Posterior vena cava (tissue), 2 donors: ENCODE measurements at regions not wholly inside any gene's neighbourhood (a gene's known extent, or its start where the extent isn't known, plus 50 kb on each side); places are given as distances from the start of the nearest gene placed in this dataset.

Source experiments
- DNase-seq: peaks from one replicate; pipeline ENCODE4 v3.0.0-alpha.2; 2020; ENCODE audit warnings: low spot score
- intact Hi-C, 2 donors: fragments of 100-400 bp; cut with DNase I; formaldehyde crosslinking; loops; one replicate each; pipeline versions ENCODE4 v1.14.1 to v1.14.2; 2022 to 2023
- donor health status: DM: yes; HTN: yes; CAD: no.
- donor health status: DM: yes; HTN: yes; CAD: no.

DNA sequence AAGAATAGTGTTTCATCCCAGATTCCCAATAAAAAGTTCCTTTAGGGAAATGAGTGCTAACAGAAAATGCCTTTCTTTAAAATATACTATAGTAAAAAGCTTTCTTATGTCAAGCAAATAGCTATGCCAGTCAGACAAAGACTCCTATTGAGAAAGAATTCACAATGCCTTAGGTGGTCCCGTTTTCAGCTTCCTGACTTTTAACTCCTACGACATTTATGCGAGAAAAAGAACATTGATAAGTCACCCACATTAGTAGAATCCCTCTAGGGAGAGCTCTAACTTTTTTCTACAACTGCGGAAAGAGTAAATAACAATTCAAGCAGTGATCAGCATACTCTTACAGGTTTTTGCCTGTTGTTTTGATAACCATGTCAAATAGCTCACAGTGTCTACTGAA is 750.8 kb upstream of the ACVR2A start:
- intact Hi-C loops, result no loop called here
- no peak for DNase-seq

DNA sequence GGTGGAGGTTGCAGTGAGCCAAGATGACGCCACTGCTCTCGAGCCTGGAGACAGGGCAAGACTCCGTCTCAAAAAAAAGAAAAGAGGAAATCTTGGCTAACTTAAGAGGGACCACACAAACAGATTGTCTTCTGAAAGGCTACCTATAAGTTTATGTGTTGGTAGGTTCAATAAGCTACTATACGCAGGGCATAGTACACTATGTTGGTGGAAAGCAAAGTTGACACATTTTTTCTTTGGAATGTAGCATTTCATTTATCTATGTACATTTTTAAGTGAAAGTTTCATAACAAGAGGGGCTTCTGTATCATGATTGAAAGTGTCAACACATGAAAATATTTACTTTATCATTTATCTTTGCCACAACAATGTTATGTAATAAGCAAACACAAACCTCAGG is 752.6 kb upstream of the ACVR2A start:
- intact Hi-C loops, result no loop called here

DNA sequence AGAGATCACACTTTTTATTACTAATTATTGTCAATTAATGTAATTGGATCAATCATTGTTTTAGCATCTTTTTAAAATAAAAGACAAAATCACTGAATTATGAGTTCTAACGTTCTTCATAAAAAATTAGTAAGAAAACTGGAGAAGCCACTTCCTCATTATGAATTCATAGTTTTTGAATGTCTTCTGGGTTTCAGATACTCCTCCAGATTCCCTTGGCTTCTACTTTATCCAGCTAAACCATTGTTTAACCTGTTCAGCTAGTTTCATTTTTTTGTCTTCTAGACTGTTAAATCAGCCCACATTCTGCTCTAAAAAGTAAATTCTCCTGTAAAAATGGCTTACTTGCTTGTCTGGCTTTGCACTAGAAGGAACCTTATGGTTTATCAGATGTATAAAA is 753.4 kb upstream of the ACVR2A start:
- intact Hi-C loops, result no loop called here
- no peak for DNase-seq

More for the DNA sequence above, 752.6 kb upstream of the ACVR2A start:
- DNase-seq, result no peak

DNA sequence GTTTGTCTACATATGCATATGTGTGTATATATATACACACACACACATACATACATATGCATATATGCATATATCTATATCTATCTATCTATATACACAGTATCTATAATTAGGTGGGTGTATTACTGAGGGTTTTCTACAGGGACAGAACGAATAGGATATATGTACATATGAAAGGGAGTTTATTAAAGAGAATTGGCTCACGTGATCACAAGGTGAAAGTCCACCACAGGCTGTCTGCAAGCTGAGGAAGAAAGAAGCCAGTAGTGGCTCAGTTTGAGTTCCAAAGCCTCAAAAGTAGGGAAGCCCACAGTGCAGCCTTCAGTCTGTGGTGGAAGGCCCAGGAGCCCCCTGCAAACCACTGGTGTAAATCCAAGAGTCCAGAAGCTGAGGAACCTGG is 756.0 kb upstream of the ACVR2A start:
- intact Hi-C loops, result no loop called here
- no peak for DNase-seq

DNA sequence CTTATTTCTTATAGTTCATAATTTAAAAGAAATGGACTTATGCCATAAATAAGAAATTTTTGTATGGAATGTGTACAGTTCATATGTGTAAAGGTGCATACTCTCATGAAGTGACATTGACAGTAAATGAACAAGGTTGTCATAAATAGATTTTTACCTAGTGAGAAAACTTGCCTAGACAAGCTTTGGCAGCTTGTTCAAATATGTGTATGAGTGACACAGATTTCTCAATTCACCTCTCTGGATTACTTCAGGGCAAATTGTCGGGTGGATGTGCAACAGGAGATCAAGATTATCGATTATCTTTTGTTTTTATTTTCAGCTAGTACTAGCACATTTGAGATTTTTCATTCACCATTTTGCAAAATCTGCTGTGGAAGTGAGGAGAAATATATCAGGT is 758.1 kb upstream of the ACVR2A start:
- intact Hi-C loops, result no loop called here
- no peak for DNase-seq

DNA sequence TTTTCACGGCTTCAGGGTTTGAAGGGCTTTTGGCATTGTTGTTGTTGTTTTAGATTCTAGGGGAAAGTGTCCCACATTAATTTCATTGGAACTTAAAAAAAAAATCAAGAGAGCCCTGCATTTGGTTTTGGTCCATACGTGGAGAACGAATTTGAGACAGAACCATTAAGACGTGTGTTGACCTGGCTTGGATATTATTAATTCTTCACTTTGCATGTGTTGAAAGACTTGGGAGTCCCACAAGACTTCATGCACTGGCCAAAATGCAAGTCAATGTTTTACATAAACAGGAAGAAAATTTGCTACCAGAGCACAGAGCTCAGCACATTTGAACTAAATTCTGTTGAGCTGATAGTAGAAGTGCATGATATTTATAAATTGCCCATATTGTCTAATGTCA is 761.2 kb upstream of the ACVR2A start:
- intact Hi-C loops, result no loop called here
- no peak for DNase-seq

DNA sequence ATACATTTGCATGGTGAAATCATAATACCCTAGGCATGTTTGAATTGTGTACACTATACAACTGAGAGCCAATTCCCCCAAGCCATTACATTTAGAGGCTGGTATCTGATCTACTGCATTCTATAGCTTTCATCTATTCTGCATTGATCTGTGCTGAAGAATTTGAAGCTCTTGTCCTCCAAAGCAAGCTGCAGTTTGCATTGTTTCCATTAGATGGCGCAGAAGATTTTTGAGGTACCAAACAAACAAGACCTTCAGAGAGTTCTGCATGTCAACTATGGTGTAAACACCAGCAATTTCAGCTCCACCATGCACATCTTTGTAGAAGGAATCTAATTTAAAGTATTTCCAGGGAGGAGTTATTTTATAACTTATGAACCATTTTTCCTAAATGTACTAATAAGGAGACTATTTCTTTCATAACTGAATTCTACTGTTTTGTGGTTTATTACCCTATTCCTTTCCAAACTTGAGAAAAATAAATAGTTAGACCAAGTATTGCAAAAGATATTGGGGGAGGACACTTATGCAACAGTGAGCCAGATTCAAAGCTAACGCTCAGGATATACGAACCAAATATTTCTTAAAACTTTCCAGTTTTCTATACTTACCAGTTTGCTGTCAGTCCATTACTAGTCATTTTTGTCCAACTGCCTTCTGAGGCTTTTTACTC is 761.8 kb upstream of the ACVR2A start:
- intact Hi-C loops, result no loop called here
- DNase-seq, result no peak

DNA sequence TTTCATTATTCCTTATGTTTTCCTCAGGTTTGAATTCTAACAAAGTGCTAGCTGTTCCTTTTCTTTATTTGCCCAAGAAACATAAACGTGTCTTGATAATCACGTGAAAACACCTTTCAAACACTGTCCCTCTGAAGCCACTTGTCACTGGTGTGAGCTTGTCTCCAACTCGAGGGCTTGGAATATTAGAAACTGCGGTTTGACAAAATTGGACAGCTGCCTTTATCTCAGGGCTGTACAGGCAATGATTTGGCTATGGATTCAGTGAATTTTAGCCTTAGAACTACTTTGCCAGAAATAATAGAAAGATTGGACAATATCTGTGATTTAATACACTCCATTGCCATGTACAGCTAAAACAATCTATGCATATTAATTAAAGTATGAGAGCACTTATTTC is 763.0 kb upstream of the ACVR2A start:
- no peak for DNase-seq
- intact Hi-C loops, result no loop called here

DNA sequence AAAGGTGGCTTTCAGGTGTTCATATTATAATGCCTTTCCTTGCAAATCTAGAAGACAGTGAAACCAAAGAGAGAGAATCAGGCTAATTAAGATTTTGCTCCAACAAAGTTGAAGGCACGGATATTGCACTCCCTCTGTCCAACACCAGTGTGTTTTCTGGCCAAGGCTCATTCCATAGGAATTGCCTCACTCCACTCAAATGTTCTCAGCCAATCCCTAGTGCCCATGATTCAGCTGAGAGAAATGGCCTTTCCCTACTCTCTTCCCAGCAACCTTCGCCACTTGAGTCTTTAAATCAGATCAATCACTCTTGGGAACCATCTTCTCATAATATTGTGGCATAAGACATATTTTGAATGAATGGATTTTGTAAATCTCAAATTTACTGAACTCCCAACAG is 768.2 kb upstream of the ACVR2A start:
- intact Hi-C loops, result no loop called here
- DNase-seq, result no peak

DNA sequence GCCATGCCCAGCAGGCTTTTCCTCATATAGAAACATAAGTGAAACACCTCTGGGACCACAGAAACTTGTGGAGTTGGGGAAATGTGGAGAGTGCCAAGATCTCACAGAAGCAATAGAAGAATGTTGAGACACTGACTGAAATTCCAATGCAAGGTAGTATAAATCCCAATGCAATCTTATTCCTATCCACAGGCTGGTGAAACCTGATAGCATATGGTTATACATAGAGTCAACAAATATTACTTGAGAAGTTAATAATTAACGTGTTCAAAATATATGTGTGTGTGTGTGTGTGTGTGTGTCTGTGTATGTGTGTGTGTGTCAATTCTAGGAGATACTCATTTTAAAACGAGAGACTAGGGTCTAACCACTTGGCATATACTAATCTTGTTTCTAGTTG is 776.8 kb upstream of the ACVR2A start:
- DNase-seq, result no peak
- intact Hi-C loops, result no loop called here

DNA sequence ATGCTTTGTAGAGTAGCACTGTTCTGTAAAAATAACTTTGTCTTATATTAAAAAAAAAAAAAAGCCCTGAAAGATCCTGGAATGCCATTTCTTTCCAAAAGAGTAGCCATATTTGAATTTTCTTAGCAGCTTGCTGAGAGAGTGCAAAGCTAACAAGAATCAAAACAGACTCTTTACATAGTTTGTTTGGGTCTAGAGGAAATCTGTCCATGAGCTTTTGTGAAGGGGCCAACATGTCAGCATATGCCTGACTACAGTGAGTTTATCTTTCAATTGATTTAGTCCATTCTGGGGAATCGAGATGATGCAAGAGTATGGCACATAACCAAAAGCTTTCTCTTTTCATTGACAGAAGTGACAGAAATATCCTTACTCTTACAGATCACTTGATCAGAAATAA is 777.7 kb upstream of the ACVR2A start:
- intact Hi-C loops, result no loop called here
- DNase-seq, result no peak

DNA sequence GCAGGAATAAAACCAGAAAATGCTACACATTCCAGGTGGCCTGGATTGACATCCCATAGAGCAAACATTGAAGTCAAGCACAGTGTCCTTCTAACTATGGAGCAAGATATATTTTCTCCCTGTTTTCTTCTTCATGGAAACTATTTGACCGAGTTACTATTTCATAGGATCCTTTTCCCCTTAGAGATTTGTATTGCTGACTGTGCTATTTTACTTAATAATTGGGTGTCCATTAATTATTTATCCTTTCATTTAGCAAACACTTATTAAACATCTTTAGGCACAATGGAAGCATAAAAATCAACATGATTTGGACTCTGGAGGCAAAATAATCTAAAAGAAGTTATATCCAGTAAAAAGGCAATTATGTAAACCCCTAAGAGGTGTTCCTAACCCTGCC is 782.8 kb upstream of the ACVR2A start:
- no peak for DNase-seq
- intact Hi-C loops, result no loop called here

DNA sequence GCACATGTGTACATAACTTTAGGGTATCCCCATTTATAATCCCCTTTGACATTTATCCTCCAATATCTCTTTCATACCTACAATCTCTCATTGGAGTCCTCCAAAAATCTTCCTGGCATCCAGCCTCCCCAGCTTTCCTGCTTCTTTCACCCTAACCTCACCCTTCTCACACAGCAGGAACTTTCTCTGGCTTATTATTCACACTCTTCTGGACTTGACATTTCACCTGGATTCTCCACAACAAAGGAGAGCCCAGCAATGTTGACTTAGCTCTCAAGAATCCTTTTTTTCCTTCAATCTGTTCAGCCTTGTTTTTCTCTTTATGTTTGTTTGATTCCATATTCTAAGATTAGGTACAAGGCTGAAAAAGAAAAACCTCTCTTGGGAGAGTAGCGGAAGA is 783.6 kb upstream of the ACVR2A start:
- DNase-seq, result no peak
- intact Hi-C loops, result no loop called here

DNA sequence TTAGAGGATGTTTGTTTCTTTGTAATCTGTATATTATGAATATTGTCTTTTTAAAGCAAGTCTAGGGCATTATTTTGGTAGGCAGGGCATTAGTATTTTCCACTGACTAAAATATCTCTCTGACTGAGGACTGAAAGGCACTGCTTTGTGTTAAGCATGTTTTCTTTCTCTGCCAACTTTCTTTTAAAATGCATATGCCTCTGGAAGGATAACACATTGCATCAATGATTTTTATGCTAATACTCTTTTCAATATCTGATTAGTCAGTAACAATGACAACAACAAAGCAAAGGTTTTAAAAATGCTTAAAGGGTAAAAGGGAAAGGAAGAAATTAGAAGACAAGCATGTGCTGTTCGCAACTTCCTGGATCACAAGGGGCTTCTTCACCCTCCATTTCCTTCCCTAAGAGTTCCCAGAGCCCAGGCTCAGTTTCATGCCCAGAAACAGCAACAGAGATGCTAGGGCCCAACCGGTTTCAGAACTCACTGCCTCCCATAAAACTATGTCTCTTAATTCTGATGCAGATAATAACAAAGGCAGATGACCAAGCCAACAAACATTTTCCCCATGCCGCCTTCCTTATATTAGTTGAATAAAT is 786.8 kb upstream of the ACVR2A start:
- intact Hi-C loops, result no loop called here
- no peak for DNase-seq

DNA sequence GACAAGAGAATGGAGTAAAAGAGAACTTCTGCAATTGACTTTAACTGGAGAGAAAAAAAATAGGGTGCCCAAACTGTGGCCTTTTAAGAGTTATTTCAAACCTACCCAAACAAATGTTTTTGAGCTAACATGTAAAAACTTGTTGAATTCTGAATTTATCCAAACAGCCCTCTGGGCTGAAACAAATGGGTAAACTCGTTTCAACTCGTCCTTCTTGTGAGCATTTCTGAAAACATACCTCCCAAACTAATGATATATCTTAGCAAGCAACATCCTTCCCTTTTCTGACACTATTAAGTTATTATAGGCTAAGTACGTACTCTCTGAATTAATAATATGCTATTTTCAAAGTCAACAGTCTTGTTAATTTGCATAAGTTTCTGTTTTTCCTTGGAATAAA is 793.0 kb upstream of the ACVR2A start:
- intact Hi-C loops, result no loop called here
- no peak for DNase-seq

DNA sequence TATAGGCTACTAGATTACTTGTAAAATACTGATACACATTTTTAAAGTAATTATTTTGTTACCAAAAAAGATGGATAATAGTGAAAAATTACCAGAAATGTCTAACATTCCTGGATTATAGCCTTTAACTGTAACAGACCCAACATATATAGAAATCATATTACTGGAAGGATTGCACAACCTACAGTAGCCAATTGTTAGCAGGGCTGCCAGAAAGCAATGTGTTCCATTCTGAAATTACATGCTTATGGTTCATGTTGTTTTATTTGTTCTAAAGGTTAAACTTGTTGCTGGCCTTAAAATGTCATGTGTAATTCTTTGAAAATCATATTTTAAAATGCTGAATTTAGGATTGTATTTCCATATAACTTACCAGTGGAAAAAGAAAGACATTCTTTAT is 793.6 kb upstream of the ACVR2A start:
- intact Hi-C loops, result no loop called here
- DNase-seq, result no peak

DNA sequence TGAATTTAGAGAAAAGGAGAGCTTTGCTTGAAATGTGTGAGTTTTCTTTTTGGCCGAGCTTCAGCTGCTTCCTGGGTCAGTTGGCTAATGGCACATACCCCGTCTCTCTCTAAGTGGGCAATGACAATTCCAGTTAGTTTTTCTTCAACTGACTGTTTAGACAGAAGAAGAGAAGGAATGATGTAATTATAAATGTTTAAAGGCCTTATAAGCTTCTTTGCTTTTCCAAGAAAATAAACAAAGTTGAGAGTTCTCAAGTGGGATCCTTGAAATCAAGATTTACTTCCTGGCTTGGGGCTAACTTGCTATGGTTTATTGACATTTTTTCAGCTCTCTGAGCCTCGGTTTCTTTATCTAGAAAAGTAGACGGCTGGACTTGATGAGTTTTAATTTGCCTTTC is 794.9 kb upstream of the ACVR2A start:
- intact Hi-C loops, result no loop called here
- DNase-seq, result no peak

DNA sequence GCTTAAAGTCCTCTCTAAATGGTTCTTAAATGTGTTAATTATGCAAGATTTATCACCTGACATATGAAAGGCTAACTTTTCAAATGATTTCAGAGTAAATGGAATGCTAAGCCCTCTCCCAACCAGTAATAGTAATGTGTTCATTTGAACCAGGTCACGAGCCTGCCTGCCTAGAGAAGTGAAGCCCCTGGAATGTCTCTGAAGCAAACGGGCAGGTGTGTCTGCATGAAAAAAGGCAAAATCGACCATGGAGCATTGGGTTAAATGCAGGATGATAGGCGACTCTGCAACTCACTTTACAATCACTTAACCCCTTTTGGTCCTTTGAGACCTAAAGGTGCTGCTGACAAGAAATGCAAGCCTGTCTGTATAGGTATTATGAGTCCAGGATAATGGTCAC is 798.4 kb upstream of the ACVR2A start:
- DNase-seq, result no peak
- intact Hi-C loops, result no loop called here

DNA sequence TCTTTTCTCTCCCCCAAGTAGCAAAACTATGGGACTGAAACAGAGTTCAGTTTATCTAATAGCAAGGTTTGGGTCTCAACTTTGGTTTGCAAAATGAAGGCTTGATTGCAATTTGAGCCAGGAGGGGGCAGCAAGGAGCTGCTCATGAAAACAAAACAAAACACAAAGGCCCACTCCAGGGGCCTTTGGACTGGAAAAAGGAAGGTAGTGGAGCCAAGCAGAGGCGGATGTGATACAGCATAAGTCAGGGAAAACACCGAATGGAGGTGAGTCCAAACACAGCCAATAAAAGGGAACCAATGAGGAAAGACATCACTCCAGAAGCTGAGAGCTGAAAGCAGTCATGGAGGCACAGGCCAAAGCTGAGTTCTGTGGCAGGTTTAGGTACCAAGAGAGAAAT is 799.7 kb upstream of the ACVR2A start:
- intact Hi-C loops, result no loop called here
- no peak for DNase-seq

DNA sequence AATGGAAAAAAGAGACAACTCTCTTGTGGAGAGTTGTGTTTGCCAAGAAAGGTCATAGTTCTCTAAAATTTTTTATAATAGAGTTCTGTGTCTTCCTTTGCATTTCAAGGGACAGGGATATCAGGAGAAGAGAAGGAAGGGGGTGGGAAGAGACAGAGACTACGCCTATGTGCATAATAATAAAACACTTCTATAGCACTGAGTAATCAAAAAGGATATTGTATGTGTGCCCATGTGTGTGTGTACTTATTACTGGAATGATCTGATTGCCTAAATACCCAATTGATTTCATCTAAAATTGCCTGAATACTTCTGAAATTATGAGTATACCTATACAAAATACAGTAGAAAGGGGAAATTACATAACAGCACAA is 803.7 kb upstream of the ACVR2A start:
- intact Hi-C loops, result no loop called here

DNA sequence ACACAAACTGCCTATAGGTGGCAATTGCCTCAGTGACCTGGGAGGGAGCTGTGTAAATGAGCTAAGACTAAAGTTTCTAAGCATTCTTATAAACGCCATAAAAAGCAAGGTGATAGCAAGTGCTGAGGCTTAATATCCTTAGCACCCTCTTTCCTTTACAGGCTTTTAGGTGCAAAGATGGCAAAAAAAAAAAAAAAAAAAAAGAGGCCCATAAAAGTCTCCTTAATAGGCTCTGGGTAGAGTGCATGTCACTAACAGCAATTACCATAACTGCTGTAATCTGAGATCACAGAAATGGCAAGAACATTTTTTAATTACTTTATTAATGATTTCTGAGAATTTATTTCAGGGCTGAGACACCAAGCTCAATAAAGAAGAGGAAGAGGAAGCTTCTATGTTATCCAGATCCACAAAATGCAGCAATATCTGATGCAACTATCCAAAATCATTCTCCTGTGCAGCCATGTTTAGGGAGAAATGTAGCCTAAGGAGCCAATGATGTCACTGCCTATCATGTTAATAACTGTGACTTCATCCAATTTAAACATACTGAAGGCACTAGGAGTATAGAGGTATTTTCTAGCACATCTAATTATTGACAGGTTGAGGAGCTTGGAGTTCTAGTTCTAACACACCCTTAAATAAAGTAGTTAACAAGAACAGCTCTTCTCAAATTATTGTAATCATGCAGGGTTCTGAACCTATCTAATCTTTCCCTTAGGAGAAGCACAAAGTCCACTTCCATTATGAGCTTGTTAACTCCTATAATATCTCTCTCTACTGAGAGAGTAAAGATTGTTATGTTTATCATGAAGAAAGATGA is 804.3 kb upstream of the ACVR2A start:
- intact Hi-C loops, result no loop called here
- DNase-seq, result no peak

More for the DNA sequence above, 803.7 kb upstream of the ACVR2A start:
- DNase-seq, result no peak
